ENCODE measurements at regions not wholly inside any gene's neighbourhood (a gene's known extent, or its start where the extent isn't known, plus 50 kb on each side); places are given as distances from the start of the nearest gene placed in this dataset.

DNA sequence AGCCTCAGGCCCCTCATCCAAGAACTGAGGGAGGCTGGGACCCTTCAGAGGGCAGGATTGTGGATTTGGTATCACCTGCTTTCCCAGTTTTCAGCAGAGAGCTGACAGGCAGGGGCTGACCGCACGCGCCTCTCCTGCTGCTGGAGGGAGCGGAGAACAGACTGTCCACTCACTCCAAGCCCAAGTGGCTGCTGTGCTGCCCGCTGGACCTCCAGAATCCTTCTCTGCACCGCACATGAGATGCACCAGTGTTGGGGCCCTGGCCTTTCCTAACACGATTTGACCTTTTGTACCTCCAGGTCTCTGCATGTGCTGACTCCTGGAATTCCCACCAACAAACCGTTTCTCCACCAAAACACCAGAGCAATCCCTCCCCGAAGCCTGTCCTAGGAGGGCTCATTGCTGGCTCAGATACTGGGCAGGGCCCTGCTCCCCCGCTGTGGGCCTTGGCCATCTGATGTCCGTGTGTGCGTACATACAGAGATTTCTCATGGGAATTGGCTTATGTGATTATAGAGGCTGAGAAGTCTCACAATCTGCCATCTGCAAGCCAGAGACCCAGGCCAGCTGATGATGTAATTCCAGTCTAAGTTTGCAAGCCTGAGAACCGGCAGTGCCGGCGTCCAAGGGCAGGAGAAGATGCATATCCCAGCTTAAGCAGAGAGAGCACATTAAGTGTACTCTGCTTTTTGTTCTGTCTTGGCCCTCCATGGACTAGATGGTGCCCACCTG, 141.7 kb downstream of the GADD45G start:
- no peak for DNase-seq (ENCODE audit: low spot score)

DNA sequence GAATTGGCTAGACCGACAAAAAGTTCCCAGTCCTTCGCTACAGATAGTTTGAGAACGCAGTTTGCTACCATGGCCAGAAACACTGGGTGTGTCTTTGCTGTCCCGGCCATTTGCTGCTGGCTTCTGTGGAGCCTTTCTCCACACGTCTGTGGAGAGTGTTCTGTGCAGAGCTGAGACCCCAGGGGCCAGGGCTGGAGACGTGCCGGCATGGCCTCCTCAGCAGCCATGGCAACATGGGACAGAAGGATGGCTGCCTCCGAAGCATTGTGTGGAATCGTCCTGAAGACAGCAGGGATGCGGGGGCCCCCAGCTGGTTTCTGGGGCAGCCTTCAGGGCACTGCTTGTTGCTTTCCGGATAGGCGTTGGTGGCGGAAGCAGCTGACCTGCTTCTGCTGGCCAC, 142.8 kb downstream of the GADD45G start:
- no peak for DNase-seq (ENCODE audit: low spot score)

DNA sequence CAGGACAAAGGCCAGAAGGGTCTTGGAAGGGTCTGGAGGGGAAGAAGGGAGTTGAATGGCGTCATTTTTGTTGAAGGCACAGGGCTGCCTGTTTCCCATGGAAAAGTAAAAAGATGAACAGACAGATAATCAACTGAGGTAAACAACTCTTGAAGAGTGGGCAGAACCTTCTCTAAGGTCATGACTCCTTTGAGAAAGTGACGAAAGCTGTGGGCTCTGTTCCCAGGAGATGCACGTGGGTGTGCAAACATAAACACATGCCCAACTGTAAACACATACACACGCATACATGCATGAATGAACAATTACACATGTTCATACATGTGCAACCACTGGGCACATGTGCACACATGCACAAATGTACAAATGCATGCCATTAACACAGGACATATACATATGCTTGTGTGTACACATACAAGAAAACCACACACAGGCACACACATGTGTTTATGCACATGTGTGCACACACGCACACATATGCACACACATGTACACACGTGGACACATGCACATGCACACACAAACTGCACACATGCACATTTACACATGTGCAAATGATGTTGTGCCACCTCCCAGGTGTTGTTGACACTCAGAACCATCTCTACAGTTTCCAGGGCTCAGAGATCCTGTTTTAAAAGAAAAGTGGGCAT, 143.3 kb downstream of the GADD45G start:
- DNase-seq (ENCODE audit: low spot score) = no peak

DNA sequence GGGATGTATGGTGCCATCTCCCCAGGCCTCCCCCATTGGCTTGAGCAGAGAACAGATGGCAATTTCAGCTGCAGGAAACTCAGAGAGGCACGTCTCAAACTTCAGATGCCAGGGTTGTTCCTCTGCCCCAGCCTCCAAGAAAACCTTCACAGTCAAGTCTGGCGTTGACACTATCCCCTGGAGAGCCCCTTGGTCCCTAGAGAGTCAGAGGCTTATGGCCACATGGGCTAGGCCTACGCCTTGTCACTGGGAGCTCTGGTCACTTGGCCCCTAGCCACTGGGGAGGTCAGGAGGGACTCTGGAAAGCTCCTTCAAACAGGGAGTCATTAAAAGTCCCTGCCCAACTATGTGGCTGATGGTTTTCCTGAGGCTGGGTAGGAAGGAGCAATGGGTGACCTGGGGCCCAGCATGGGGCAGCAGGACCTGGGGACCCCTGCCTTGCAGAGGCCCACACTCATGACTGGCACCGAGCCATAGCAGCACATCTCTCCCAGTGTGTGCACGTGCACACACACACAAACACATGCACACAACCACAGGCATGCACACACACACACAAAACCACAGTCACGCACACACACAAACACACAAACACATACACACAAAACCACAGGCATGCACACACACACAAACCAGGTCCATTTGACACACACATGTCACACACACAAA, 144.2 kb downstream of the GADD45G start:
- no peak for DNase-seq (ENCODE audit: low spot score)

DNA sequence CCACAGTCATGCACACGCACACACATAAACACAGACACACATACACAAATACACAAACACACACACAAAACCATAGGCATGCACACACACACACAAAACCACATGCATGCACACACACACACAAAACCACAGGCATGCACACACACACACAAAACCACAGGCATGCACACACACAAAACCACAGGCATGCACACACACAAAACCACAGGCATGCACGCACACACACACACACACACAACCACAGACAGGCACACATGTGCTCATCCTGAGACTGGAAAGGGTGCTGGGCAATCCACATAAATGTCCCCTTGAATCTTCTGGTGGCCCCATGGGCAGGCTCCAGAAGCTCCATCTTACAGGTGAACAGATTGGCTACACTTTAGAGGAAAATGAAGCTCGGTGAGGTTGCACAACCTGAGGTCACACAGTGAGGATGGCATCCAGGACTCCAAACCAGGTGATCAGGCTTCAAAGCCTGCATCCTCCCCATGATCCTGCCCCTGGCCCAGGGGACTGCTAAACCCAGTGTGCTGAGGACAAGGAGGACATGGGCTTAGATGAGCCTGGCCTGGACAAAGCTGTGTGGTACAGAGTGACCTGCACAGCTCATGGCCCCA, 144.8 kb downstream of the GADD45G start:
- no peak for DNase-seq (ENCODE audit: low spot score)

DNA sequence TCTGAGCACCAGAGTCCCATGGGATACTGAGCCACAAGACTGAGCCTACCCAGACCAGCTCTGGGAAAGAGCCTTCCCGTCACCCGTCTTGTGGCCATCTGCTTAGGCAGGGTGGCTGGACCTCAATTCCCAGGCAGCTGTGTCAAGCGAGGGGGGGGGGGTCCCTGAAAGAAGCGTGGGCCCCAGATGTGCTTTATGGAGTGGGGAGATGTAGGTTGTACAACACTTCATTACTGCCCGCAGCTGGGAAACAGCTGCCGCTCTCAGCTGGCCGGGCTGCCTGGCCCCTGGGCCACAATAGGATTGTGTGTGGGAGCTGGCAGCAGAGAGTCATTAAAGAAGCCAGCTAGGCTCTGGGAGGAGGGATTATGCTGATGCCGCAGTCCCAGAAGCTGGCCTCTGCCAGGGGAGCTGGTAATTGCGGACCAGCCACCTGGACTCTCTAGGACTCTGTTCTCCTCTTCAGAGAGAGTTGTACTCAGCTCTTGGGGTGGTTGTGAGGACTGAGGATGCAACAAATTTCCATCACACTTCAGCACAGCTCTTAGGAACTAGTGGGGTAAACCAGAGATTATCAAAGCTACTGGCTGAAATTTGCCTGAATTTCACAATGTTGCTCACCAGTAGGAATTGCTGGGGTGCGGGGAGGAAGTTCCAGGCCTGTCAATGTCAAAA, 145.4 kb downstream of the GADD45G start:
- no peak for DNase-seq (ENCODE audit: low spot score)

DNA sequence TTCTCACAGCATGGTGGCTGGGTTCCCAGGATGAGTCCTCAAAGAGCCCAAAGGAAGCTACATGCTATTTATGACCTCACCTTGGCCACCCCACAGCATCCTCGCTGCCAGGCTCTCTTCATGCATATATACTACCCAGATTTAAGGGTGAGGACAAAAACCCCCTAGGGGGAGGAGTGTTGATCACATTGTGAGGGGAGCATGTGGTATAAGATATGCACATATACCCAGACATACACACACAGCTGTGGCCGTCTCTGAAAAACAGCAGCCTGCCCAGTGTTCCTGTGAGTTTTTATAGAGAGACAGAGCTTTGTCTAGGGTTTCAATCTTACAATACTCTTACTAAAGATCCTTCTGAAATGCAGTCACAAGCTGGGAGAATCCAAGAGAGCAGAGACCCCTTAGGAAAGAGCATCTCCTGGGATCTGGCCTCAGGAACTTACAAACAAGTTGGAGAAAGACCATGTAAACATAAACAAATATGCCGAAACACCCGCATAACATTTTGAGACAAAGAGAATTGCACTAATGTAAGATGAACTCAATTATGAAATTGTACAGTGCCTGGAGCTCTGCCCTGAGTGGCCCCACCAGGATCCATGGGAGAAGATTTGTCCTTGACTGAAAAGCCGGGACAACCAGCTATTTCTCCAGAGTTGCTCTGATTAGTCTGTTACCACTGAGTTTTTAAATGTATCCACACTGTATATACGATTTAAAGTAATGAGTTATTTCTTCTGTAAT, 146.4 kb downstream of the GADD45G start:
- no peak for DNase-seq (ENCODE audit: low spot score)

DNA sequence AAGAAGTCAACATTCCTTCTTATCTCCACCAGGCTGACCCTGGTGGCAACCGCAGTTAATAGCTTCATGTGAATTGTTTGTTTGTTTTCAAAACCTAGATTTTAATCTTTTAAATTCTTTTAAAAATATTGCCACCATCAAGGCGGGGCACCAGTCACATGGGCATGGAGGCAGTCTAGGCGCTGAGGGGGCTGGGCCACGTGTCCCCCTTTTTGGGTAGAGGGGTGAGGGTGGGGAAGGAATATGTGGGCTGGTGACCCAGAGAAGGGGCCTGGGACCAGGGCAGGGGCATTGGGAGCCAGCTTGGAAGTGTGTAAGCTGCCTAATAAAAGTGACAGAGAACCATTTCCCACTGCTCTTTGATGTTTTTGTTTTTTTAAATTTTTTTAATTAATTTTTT, 147.3 kb downstream of the GADD45G start:
- DNase-seq (ENCODE audit: low spot score) = no peak

DNA sequence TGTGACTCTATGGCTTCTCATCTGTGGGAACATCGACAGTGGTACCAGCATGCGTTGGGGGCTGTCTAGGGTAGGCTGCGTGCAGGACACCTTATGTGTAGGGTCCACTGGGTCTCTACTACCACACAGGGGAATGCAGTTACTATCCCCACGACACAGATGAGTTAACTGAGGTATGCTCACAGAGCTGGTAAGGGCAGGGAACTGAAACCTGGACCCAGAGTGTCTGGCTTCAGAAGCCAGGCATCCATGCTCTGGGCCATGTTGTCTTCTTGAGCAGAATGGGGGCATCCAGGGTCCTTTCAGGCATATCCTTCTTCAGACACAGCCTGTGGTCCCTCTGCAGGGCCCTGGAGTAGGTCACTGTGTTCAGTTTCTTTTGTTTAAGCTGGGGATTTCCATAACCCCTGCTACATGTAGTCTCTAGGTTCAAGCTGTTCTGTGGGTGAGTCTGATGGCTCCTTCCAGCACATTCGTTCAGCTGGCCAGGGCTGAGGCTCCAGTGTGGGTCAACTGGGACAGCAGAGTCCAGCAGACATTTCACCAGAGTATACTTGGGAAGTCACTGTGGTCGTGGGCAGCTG, 148.8 kb downstream of the GADD45G start:
- no peak for DNase-seq (ENCODE audit: low spot score)

DNA sequence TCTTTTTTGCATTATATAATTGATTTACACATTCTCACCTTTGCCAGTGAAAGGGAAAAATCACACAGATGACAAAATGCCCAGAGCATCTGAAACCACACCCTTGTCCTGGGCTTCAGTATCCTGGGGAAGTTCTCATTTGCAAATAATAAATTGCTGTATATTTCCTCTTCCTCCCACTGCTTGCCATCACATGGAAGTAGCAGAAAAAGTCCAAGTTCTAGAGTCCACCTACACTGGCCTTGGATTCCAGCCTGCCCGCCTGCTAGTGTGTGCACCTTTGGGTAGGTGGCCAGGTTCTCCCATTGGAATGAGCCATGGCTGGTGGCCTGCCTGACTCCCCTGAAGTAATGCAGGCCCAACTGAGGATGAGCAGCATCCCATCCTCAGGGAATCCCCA, 149.4 kb downstream of the GADD45G start:
- DNase-seq (ENCODE audit: low spot score) = no peak

DNA sequence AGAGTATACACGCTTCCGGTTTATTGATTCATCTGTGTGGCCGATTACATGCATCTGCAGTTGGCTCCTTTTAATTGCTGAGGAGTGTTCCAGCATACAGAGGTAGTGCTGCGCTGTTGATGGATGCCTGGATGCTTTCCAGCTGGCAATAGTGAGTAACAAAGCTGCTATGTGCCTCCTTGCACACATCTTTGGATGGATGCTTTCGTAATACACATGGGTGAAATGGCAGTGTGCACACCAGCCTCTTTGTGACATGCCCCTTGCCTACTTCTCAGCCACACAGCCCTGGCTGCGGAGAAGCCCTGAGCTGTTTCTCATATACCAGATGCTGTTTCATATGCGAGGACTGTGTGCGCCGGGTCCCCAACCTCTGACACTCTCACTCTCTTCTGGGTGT, 151.0 kb downstream of the GADD45G start:
- DNase-seq (ENCODE audit: low spot score) = no peak

DNA sequence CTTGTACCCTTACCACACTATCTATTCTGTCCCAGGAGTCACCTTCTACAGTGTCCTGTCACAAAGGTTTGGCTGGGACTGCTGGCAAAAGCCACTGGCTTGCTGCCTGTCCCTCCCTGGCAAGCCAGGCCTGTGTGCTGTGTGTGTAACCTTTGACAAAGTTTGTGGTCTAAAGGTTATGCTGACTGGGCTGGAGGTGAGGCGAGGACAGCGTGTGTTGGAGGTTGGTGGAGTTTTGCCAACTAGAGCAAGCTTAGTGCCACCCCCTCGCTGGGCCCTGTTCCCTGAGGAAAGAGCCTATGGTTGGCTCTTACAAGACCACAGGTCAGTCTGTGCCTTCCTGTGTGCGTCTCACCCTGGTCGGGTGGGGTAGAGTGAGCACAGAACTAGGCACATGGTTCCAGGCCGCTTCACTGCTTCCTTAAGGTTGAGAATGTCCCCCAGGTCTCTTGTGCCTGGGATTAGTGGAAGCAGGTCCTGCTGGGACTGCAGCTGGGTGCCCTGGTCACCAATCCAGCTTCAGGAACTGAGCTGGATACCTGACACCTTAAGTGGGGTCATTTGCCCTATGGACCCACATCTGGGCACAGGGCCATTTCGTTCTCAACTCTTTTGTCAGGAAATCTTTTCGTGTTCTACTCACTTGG, 152.2 kb downstream of the GADD45G start:
- DNase-seq (ENCODE audit: low spot score) = no peak

DNA sequence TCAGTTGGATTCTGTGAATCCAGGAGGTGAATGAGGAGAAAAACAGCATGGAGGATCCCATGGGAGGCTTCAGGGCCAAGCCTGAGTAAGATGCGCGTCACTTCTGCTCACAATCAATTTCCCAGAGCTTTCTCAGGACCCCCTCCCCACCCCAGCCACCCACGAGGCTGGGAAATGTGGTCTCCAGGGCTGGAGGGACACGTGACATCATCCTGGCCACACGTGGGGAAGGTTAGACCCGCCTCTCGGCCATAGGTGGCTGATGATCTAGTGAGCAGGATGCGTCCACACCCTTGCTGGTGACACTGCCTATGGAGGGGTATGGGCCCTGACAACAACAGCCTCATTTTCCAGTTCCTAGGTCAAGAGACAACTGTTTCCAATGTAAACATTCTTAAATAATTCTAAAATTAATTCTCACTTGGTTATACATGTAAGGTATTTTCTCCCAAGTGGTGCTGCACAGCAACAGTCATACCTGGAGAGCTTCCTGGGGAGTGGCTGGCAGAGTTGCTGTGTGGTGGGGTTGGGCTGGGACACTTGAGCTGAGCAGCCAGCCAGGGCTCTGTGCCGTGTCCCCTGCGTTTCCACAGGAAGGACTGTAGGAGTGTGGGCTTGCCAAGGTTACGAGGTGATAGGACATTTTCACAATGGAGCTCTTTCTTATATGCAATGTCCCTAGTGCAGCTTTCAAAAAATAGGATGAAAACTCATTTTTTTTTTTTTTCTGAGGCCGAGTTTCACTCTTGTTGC, 153.1 kb downstream of the GADD45G start:
- no peak for DNase-seq (ENCODE audit: low spot score)

DNA sequence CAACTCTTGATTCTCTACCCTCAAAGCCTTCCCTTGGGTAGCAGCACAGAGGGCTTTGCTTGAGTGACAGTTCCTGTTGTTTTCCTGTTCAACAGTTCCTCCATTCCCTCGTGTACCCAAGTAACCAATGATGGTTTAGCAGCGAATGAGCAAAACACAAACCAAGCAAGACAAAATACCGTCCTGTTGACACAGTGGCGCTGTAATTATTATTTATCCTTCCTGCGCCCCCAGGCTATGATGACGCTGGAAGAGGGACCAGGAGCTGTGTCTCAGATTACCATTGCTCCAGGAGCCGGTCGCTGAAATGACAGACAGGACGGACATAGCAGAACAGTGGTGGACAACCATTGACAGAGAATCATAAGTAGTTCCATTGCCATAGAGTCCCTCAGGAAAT, 154.8 kb downstream of the GADD45G start:
- DNase-seq (ENCODE audit: low spot score) = no peak

DNA sequence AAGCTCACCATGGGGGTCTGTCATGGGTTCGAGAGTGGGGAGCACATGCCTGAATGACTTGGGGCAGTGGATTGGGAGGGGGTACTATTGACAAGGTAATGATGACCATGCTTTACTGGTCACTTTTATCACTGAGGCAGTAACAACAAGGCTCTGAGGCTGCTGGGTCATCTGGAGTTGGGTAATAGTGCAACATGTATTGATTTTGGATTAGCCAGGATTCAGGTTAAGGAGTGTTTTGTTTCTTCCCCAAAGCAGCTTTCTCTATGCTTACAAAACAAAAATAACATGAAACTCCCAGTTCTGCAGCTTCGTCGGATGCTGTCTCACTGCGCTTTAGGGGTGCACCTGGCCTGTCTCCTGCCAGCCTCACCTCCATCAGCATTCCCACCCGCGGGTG, 155.3 kb downstream of the GADD45G start:
- no peak for DNase-seq (ENCODE audit: low spot score)

DNA sequence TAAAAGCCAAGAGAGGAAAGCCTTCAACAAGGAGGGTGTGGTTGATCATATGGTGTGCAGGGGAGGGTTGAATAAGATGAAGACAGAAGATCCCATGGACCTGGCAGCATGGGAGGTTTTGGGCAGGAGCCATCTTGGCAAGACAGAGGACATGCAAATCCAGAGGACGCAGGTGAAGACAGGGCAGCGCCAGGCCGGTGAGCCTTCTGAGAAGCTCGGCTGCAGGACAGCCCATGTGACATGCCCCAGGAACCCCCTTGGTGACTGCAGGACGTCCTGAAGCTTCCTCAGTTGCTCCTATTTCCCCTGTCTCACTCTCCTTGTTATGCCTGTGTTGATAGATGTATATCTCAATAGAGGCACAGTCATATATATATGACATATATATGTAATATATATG, 159.4 kb downstream of the GADD45G start:
- no peak for DNase-seq (ENCODE audit: low spot score)

DNA sequence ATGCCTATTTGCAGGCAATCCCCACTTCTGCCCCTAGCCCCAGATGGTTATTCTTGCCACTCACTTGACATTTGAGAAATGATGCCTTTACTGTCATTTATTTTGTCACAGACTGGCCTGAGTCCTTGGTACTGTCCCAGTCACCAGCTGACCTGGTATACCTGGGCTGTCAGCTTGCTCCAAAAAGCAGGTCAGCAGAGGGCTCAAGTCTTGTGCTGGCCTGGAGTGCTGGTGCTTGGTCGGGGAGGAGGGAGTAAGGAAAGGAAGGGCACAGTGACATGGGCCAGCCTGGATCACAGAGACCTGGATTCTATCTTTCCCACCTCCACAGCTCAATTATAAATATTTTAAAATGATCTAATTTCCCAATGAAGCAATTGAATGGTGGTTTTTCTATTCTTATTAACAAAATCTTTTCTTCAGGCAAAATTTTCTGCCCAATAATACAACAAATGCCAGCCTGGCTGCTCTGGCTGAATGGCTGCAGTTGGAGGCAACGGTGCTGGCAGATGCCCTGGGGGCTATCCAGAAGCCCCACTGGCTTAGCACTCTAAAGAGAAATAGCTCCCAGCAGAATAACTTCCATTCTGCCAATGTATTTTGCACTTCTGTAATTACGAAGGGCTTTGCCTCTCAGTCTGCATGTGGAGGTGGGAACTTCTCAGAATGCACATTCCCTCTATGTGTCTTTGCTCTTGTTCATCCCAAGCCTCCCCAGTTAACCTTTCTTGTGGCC, 160.6 kb downstream of the GADD45G start:
- DNase-seq (ENCODE audit: low spot score) = no peak

DNA sequence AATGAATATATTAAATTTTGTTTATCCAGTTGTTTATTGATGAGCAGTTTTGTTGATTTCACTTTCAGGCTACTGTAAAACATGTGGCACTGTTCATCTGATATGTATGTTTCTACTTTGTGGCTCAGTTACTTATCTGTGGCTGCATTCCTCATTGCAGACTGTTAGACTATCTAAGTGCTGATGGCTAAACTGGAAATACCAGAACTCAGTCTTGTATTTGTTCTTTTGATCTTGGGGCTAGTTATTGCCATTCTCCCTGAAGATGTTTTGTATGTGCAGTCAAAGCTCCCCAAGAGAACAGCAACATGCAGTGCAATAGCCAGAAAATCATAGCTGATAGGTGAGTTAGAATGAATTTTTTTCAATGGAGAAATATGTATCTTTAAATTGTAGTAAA, 162.2 kb downstream of the GADD45G start:
- no peak for DNase-seq (ENCODE audit: low spot score)

DNA sequence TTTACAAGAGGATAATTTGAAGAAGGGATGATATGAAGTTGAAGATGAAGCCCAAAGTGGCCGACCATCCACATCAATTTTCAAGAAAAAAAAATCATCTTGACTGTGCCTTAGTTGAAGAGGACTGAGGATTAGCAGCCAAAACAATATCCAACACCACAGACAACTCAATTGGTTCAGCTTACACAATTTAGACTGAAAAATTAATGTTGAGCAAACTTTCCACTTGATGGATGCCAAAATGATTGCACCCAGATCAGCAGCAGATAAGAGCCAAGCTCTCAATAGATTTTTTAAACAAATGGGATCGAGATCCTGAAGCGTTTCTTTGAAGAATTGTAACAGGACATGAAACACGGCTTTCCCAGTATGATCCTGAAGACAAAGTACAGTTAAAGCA, 163.2 kb downstream of the GADD45G start:
- no peak for DNase-seq (ENCODE audit: low spot score)

All from AG20443 (cell line).